Pancreas (tissue), 10 donors: ENCODE measurements at regions not wholly inside any gene's neighbourhood (a gene's known extent, or its start where the extent isn't known, plus 50 kb on each side); places are given as distances from the start of the nearest gene placed in this dataset.
"Not testable (repeated sequence)": the region's sequence is repeated elsewhere in the genome, so short reads cannot be mapped to it uniquely, and the experiment has no call there.

Source experiments
- ATAC-seq, 4 donors: fragments of 200-7000 bp; cut with Tn5 transposase; one replicate each; pipeline versions ENCODE4 v1.8.0 to v1.9.1; 2020; ENCODE audit warnings: mild to moderate bottlenecking in 4 of 4, moderate library complexity in 4 of 4
- DNase-seq, 6 donors: peaks; one replicate each; pipeline ENCODE4 v3.0.0-alpha.2; 2020
- FAIRE-seq: peaks from 2 replicates; lab custom pipeline; 2012; peaks lifted over from hg19 to GRCh38; lab: Jason Lieb, UNC
- H3K27ac ChIP-seq, 4 donors: fragments of 200-600 bp; sonication (generic); 1 replicate in 3 of 4; 2 replicates in 1 of 4; pipeline versions ENCODE4 v1.5.0 to v1.8.0; 2020
- H3K27me3 ChIP-seq, 4 donors: fragments of 200-600 bp; one replicate each; pipeline ENCODE4 v1.8.0; 2021
- H3K36me3 ChIP-seq, 3 donors: fragments of 200-600 bp; sonication (generic) in 1 of 3; one replicate each; pipeline versions ENCODE4 v1.5.0 to v1.8.0; 2020 to 2021
- H3K4me1 ChIP-seq, 3 donors: fragments of 200-600 bp; one replicate each; pipeline ENCODE4 v1.8.0; 2021
- H3K4me3 ChIP-seq, 4 donors: fragments of 200-600 bp; sonication (generic) in 2 of 4; one replicate each; pipeline versions ENCODE4 v1.5.0 to v1.8.0; 2020 to 2021
- H3K9me3 ChIP-seq, 4 donors: fragments of 200-600 bp; one replicate each; pipeline ENCODE4 v1.8.0; 2021
- CTCF ChIP-seq, 4 donors: fragments of 200-600 bp; sonication (generic) in 3 of 4; IDR thresholded peaks; one replicate each; pipeline versions ENCODE4 v1.5.0 to v1.8.0; 2021; ENCODE audit warnings: antibody characterized with exemption in 4 of 4
- WGBS, 2 donors: extraction: QIAGEN DNeasy Blood & Tissue Kit; methylation state at CpG; one replicate each; pipeline ENCODE4 v1.1.7; 2013; 5-methylcytosine and 5-hydroxymethylcytosine counted together
- intact Hi-C, 3 donors: fragments of 100-400 bp; cut with DNase I; formaldehyde crosslinking; loops; one replicate each; pipeline versions ENCODE4 v1.11.1 to v1.14.2; 2022
- donor health status: healthy with polysubstance abuse.
- donor health status: DM: no; HTN: no; CAD: no; lungs with moderate emphysema.
- donor health status: DM: no; HTN: no; CAD: no.
- donor health status: control.
- donor health status: control.
- donor health status: Bipolar disorder and iron deficiency.
- donor health status: DM: yes; HTN: yes; CAD: no.
- donor health status: DM: no; HTN: no; CAD: no.
- donor health status: DM: no; HTN: no; CAD: no.
- donor health status: DM: yes; HTN: yes; CAD: no.

GRCh38 chr9:85792057-85792456, 50.3 kb upstream of the AGTPBP1 start:
- intact Hi-C loops, H3K27me3 ChIP-seq, H3K36me3 ChIP-seq, ATAC-seq, H3K9me3 ChIP-seq, FAIRE-seq, H3K27ac ChIP-seq, DNase-seq, H3K4me3 ChIP-seq, H3K4me1 ChIP-seq: not testable (repeated sequence)
- 62 to 77% methylated on average over 2 of the region's 2 CpGs for WGBS, 2 donors
- TF ChIP-seq CTCF (IDR thresholded peaks at IDR 0.05) = peak in 1 of 4 donors; percentile 12

DNA sequence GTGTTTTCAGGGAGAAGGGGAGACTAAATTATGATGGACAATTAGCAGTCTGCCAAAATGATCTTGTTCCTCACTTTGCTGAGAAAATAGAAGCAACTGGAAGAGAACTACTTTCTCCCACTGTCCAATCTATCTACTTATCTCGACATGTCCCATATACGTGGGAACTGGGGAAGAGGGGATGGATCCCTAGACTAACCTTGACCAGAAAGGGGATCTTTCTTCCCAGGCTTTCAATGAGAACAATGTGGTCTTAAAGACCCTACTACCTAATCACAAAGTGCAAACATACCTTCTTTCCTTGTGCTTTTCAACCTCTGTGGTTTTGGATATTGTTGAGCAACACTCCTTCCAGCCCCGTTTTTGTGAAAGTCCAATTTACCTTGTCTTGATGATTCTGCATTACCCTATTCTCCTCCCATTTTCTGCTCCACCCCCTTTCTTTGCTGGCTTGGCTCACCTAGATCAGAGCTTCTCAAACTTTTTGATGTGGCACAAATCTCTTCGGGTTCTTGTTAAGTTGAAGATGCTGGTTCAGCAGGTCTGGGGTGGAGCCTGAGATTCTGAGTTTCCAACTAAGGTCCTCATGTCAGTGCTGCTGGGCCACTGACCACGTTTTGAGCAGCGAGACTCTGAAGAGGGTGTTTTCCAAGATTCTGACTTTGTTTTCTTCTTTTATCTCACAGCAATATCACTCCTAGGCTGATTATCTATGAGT, 61.4 kb upstream of the AGTPBP1 start:
- DNase-seq, H3K36me3 ChIP-seq, ATAC-seq, FAIRE-seq, H3K9me3 ChIP-seq, H3K27me3 ChIP-seq, H3K4me1 ChIP-seq, H3K4me3 ChIP-seq, H3K27ac ChIP-seq, intact Hi-C loops: not testable (repeated sequence)
- 45 to 47% methylated on average over 6 of the region's 6 CpGs for WGBS, 2 donors

- peak overlapping the region; percentile 86 to 93 (median 88) for H3K27ac ChIP-seq
- 1% methylated on average over 15 to 16 of the region's 16 CpGs for WGBS, 2 donors
- H3K27me3 ChIP-seq, H3K9me3 ChIP-seq, FAIRE-seq, H3K36me3 ChIP-seq, intact Hi-C loops, DNase-seq, ATAC-seq: not testable (repeated sequence)
- H3K4me1 ChIP-seq = peaks cover 0 to 11% (median 7%) of the 10 kb centered on the region in 3 donors
- H3K4me3 ChIP-seq = peak overlapping the region; percentile 40 to 85 (median 68)
Measured at GRCh38 chr9:85804847-85805133, 63.0 kb upstream of the AGTPBP1 start.

DNA sequence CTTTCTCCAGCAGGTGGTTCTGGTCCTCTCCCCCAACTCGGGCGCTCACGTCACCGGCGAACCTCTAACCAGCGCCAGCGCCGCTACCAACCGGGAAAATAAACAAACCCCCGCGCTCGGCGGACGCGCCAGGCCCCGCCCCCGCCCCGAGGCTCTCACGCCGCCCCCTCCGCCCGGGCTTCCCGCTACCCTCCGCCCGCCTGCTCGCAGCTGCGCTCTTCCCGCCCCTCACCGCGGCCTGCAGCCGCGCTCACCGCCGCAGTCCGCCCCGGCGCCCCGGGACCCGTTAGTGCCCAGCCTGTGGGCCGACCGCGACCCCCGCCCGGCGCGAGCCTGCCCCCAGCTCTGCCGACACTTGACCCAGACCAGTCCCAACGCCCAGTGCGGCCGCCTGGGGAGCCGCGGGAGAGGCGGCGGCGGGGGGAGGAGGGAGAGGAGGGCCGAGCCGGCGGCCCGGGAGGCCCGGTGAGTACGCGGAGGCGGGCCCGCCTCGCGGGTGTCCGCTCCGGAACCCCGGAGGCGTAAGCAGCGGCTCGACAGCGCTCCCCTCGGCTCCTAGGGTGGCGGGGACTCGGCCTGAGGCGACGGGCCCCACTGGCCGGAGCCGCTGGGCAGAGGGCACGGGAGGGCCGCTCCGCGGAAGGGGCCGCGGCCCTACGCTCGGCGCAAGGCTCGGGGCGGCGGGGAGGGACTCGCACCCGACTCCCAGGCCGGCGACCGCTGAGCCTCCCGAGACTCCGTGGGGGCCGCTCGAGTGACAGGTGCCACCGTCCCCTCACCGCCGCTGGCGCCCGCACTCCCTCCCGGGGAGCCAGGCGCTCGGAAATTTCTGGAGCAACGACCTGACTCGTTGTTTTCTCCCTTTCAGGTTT, 63.6 kb upstream of the AGTPBP1 start:
- intact Hi-C loops, H3K36me3 ChIP-seq, FAIRE-seq, H3K9me3 ChIP-seq, H3K27me3 ChIP-seq: not testable (repeated sequence)
- peak; percentile 86 to 89 (median 87) for ATAC-seq
- DNase-seq = peak; percentile 83 to 93 (median 85)
- WGBS, 2 donors = 0 to 1% methylated on average over 64 to 111 of the region's 111 CpGs
- Histone ChIP-seq H3K27ac (peak overlapping the region; percentile 86 to 93 (median 88)), H3K4me3 (peak overlapping the region; percentile 40 to 85 (median 68)), H3K4me1 (peaks cover 0 to 11% (median 7%) of the 10 kb centered on the region in 3 donors)

DNA sequence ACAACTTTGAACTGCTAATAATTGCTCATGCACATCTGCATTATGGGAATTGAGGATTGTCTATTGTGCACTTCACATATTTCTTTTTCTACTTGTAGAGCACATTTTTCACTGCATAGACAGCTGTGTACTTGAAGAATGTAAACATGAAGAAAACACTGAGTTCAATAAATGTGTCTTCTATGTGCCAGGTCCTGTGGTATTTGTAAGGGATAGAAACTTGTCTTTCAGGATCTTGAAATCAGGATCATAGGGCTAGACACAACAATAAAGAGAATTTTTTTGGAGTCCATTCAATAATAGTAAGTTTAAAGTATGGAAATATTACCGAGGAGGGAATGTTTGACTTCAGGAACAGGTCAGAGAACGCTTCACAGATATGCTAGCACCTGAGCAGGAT, 66.6 kb upstream of the AGTPBP1 start:
- peaks cover 0 to 11% (median 7%) of the 10 kb centered on the region in 3 donors for H3K4me1 ChIP-seq
- intact Hi-C loops, FAIRE-seq, DNase-seq, ATAC-seq, H3K9me3 ChIP-seq, H3K4me3 ChIP-seq, H3K27me3 ChIP-seq, H3K36me3 ChIP-seq, H3K27ac ChIP-seq: not testable (repeated sequence)
- WGBS, 2 donors = 78 to 81% methylated on average over 2 of the region's 2 CpGs

DNA sequence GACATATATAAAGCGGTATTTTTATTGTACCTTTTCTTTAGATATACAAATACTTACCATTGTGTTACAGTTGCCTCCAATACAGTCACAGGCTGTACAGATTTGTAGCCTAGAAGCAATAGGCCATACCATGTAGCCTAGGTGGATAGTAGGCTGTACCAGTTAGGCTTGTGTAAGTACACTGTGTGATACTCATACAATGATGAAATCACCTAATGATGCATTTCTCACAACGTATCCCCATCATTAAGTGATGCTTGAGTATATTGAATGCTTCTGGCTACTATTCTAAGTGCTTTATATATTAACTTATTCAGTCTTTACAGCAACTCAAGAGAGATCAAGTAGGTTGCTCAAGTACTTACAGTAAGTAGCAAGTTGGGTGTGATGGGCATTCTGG, 71.6 kb upstream of the AGTPBP1 start:
- FAIRE-seq, DNase-seq, H3K27ac ChIP-seq, intact Hi-C loops, H3K36me3 ChIP-seq, H3K27me3 ChIP-seq, ATAC-seq, H3K4me1 ChIP-seq, H3K4me3 ChIP-seq, H3K9me3 ChIP-seq: not testable (repeated sequence)
- 84 to 85% methylated on average over 2 of the region's 2 CpGs for WGBS, 2 donors

DNA sequence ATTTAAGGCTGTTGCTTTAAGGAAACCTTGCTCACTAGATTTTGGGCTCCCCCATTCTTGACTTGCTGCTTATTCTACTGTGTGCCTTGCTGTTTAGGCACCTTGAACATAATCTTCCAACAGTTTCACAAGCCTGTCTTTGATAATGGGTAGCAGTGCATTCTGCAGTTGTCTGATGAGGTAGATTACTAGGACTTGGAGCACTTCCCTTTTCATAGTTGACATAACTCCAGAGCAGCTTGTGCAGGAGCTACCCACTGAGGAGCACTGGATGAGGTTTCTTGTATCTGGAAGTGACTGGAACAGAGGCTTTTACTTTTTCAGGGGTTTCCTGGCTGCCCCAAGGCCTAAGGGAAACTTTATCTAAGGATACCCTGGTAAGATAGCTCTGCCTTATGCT, 73.0 kb upstream of the AGTPBP1 start:
- H3K27ac ChIP-seq = peak overlapping the region in 1 of 4 donors; percentile 5
- H3K4me3 ChIP-seq, intact Hi-C loops, H3K9me3 ChIP-seq, H3K4me1 ChIP-seq, DNase-seq, FAIRE-seq, H3K27me3 ChIP-seq, H3K36me3 ChIP-seq: not testable (repeated sequence)
- ATAC-seq = peak in 1 of 4 donors; percentile 48
